GM23338 (cell line): ENCODE measurements at regions not wholly inside any gene's neighbourhood (a gene's known extent, or its start where the extent isn't known, plus 50 kb on each side); places are given as distances from the start of the nearest gene placed in this dataset.

ENCODE experiments used
- CTCF ChIP-seq, 2 experiments: fragments of 200-600 bp in 1 of 2; sonication (generic) in 1 of 2; conservative IDR thresholded peaks; 2 replicates each; pipeline versions ENCODE4 v1.5.1 to v1.6.1; 2016 to 2017; ENCODE audit warnings: antibody characterized with exemption in 2 of 2, low read depth in 2 of 2, mild to moderate bottlenecking in 2 of 2, moderate library complexity in 1 of 2
- EZH2phosphoT487 ChIP-seq: fragments of 200-600 bp; sonication (generic); IDR thresholded peaks from one replicate; pipeline ENCODE4 v1.8.1; 2018; ENCODE audit warnings: antibody characterized with exemption; ENCODE audit not compliant: unreplicated experiment
- POLR2AphosphoS5 ChIP-seq: IDR thresholded peaks from 2 replicates; pipeline ENCODE4 v1.6.1; 2016; ENCODE audit warnings: antibody characterized with exemption, low read depth

GRCh38 chr16:48969611-48970010, 312.0 kb downstream of the CBLN1 start:
- TF ChIP-seq EZH2phosphoT487 (no peak), POLR2AphosphoS5 (no peak), CTCF (conservative IDR thresholded peaks at IDR 0.05; ENCODE audit: low read depth in 2 of 2) (no peak)
